Osteoblast (primary cell): ENCODE measurements at regions not wholly inside any gene's neighbourhood (a gene's known extent, or its start where the extent isn't known, plus 50 kb on each side); places are given as distances from the start of the nearest gene placed in this dataset.

Experiments used
- DNase-seq: peaks from one replicate; pipeline ENCODE4 v3.0.0; 2011; ENCODE audit warnings: low spot score, mixed read lengths; ENCODE audit not compliant: insufficient read length; ENCODE audit errors: missing footprints
- H2AFZ ChIP-seq: 2 replicates; pipeline ENCODE4 v1.6.0; 2011; ENCODE audit warnings: mild to moderate bottlenecking, low read length
- H3K27ac ChIP-seq: 2 replicates; pipeline ENCODE4 v1.5.1; 2011; ENCODE audit warnings: mild to moderate bottlenecking, low read depth, low read length, moderate library complexity
- H3K27me3 ChIP-seq: 2 replicates; pipeline ENCODE4 v1.6.0; 2012; ENCODE audit warnings: mild to moderate bottlenecking, control low read depth, inconsistent platforms, low read length, moderate library complexity; ENCODE audit not compliant: insufficient read depth
- H3K36me3 ChIP-seq: 2 replicates; pipeline ENCODE4 v1.5.1; 2011; ENCODE audit warnings: mild to moderate bottlenecking, low read length, control low read depth, moderate library complexity; ENCODE audit not compliant: insufficient read depth
- H3K4me1 ChIP-seq: 2 replicates; pipeline ENCODE4 v1.5.1; 2011; ENCODE audit warnings: mild to moderate bottlenecking, low read length, control low read depth, moderate library complexity; ENCODE audit not compliant: insufficient read depth
- H3K4me2 ChIP-seq: 2 replicates; pipeline ENCODE4 v1.6.0; 2011; ENCODE audit warnings: mild to moderate bottlenecking, low read length; ENCODE audit not compliant: insufficient read depth
- H3K4me3 ChIP-seq: fragments of 200-600 bp; sonication (generic); 3 replicates; pipeline ENCODE4 v1.5.1; 2012; ENCODE audit warnings: mild to moderate bottlenecking, low read length, inconsistent platforms; ENCODE audit not compliant: insufficient read depth
- H3K79me2 ChIP-seq: 2 replicates; pipeline ENCODE4 v1.6.0; 2012; ENCODE audit warnings: mild to moderate bottlenecking, low read length, control low read depth, inconsistent platforms; ENCODE audit not compliant: insufficient read depth
- H3K9me3 ChIP-seq: 2 replicates; pipeline ENCODE4 v1.5.1; 2011; ENCODE audit warnings: low read depth, low read length, control low read depth
- H4K20me1 ChIP-seq: 2 replicates; pipeline ENCODE4 v1.6.0; 2012; ENCODE audit warnings: mild to moderate bottlenecking, low read length, control low read depth; ENCODE audit not compliant: insufficient read depth
- CTCF ChIP-seq: IDR thresholded peaks from 2 replicates; pipeline ENCODE4 v1.5.1; 2011; ENCODE audit warnings: mild to moderate bottlenecking, low read depth, low read length, moderate library complexity; ENCODE audit errors: extremely low read depth

- no peak for DNase-seq
- no peaks in the 10 kb centered on the region for H3K79me2 ChIP-seq
- peaks cover 23% of the 10 kb centered on the region for H3K27me3 ChIP-seq
- no peak overlapping the region for H3K4me2 ChIP-seq
- no peak for TF ChIP-seq CTCF
- H4K20me1 ChIP-seq, result no peaks in the 10 kb centered on the region
- H3K27ac ChIP-seq, result no peak overlapping the region
- H3K4me3 ChIP-seq, result no peak overlapping the region
- H3K36me3 ChIP-seq, result no peaks in the 10 kb centered on the region
- no peak overlapping the region for H2AFZ ChIP-seq
- no peaks in the 10 kb centered on the region for H3K9me3 ChIP-seq
- H3K4me1 ChIP-seq, result no peaks in the 10 kb centered on the region
These were observed 116.7 kb downstream of the UNC5CL start for GRCh38 chr6:40922281-40922680.

- H3K4me1 ChIP-seq, result no peaks in the 10 kb centered on the region
- peaks cover 23% of the 10 kb centered on the region for H3K27me3 ChIP-seq
- no peak overlapping the region for H3K4me3 ChIP-seq
- H4K20me1 ChIP-seq, result no peaks in the 10 kb centered on the region
- no peaks in the 10 kb centered on the region for H3K9me3 ChIP-seq
- no peaks in the 10 kb centered on the region for H3K36me3 ChIP-seq
- TF ChIP-seq CTCF, result no peak
- H3K79me2 ChIP-seq, result no peaks in the 10 kb centered on the region
- H2AFZ ChIP-seq, result no peak overlapping the region
- no peak overlapping the region for H3K4me2 ChIP-seq
- no peak overlapping the region for H3K27ac ChIP-seq
- DNase-seq, result no peak
These were observed 120.9 kb downstream of the UNC5CL start for GRCh38 chr6:40918040-40918651.

- Histone ChIP-seq H3K36me3 (no peaks in the 10 kb centered on the region), H3K79me2 (no peaks in the 10 kb centered on the region), H3K27me3 (peaks cover 23% of the 10 kb centered on the region), H3K4me2 (no peak overlapping the region), H3K27ac (no peak overlapping the region), H3K4me1 (no peaks in the 10 kb centered on the region), H3K9me3 (no peaks in the 10 kb centered on the region), H3K4me3 (no peak overlapping the region), H2AFZ (no peak overlapping the region), H4K20me1 (no peaks in the 10 kb centered on the region)
- no peak for DNase-seq
- no peak for TF ChIP-seq CTCF
These were observed 121.4 kb downstream of the UNC5CL start for GRCh38 chr6:40917603-40918002.

GRCh38 chr6:40916845-40917244 is 122.2 kb downstream of the UNC5CL start:
- no peak for TF ChIP-seq CTCF
- Histone ChIP-seq H3K9me3 (no peaks in the 10 kb centered on the region), H3K27ac (no peak overlapping the region), H3K4me2 (no peak overlapping the region), H3K27me3 (peaks cover 23% of the 10 kb centered on the region), H3K4me3 (no peak overlapping the region), H2AFZ (no peak overlapping the region), H3K36me3 (no peaks in the 10 kb centered on the region), H3K79me2 (no peaks in the 10 kb centered on the region), H3K4me1 (no peaks in the 10 kb centered on the region), H4K20me1 (no peaks in the 10 kb centered on the region)
- no peak for DNase-seq
